OCI-LY7 (cell line): ENCODE measurements at regions not wholly inside any gene's neighbourhood (a gene's known extent, or its start where the extent isn't known, plus 50 kb on each side); places are given as distances from the start of the nearest gene placed in this dataset.

Experiments used
- CTCF ChIP-seq: fragments of 200-600 bp; sonication (generic); conservative IDR thresholded peaks from 2 replicates; pipeline ENCODE4 v1.5.1; 2014; ENCODE audit warnings: mild to moderate bottlenecking, antibody characterized with exemption, low read length, moderate library complexity, mixed read lengths
- EZH2phosphoT487 ChIP-seq: fragments of 200-600 bp; sonication (generic); IDR thresholded peaks from 2 replicates; pipeline ENCODE4 v1.6.1; 2018; ENCODE audit warnings: low read depth, borderline replicate concordance, mild to moderate bottlenecking, mixed run types, antibody characterized with exemption, low read length, moderate library complexity, mixed read lengths

GRCh38 chr6:47992809-47993208 lies 118.2 kb downstream of the PTCHD4 start:
- TF ChIP-seq CTCF: no peak
- no peak for TF ChIP-seq EZH2phosphoT487
